ENCODE measurements at regions not wholly inside any gene's neighbourhood (a gene's known extent, or its start where the extent isn't known, plus 50 kb on each side); places are given as distances from the start of the nearest gene placed in this dataset.

- TF ChIP-seq, protein P1, sequence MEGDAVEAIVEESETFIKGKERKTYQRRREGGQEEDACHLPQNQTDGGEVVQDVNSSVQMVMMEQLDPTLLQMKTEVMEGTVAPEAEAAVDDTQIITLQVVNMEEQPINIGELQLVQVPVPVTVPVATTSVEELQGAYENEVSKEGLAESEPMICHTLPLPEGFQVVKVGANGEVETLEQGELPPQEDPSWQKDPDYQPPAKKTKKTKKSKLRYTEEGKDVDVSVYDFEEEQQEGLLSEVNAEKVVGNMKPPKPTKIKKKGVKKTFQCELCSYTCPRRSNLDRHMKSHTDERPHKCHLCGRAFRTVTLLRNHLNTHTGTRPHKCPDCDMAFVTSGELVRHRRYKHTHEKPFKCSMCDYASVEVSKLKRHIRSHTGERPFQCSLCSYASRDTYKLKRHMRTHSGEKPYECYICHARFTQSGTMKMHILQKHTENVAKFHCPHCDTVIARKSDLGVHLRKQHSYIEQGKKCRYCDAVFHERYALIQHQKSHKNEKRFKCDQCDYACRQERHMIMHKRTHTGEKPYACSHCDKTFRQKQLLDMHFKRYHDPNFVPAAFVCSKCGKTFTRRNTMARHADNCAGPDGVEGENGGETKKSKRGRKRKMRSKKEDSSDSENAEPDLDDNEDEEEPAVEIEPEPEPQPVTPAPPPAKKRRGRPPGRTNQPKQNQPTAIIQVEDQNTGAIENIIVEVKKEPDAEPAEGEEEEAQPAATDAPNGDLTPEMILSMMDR (IDR thresholded peaks at IDR 0.05), result no peak
- TF ChIP-seq POLR2A (IDR thresholded peaks at IDR 0.05), result no peak
These were observed 140.8 kb upstream of the RIMS1 start for GRCh38 chr6:71745525-71745924.
